GM12892 (cell line): ENCODE measurements at regions not wholly inside any gene's neighbourhood (a gene's known extent, or its start where the extent isn't known, plus 50 kb on each side); places are given as distances from the start of the nearest gene placed in this dataset.

ENCODE experiments used
- POLR2A ChIP-seq: IDR thresholded peaks from 2 replicates; pipeline ENCODE4 v1.6.1; 2011; ENCODE audit warnings: low read depth, low read length, control low read depth
- TAF1 ChIP-seq: IDR thresholded peaks from 2 replicates; pipeline ENCODE4 v1.6.1; 2011; ENCODE audit warnings: low read depth, mild to moderate bottlenecking, control low read depth, low read length, borderline replicate concordance

- TF ChIP-seq POLR2A (no peak), TAF1 (no peak)
Measured at GRCh38 chr9:81292056-81292805, 397.1 kb downstream of the TLE1 start.
